HUES48 (cell line): ENCODE measurements at regions not wholly inside any gene's neighbourhood (a gene's known extent, or its start where the extent isn't known, plus 50 kb on each side); places are given as distances from the start of the nearest gene placed in this dataset.

Experiments used
- H3K27ac ChIP-seq: one replicate; pipeline ENCODE4 v1.7.0; 2013; ENCODE audit warnings: low read depth, low read length, inconsistent platforms
- H3K27me3 ChIP-seq: 2 replicates; pipeline ENCODE4 v1.6.1; 2013; ENCODE audit warnings: mild to moderate bottlenecking, low read length; ENCODE audit not compliant: control insufficient read depth, insufficient read depth
- H3K36me3 ChIP-seq: 2 replicates; pipeline ENCODE4 v1.6.1; 2013; ENCODE audit warnings: low read length; ENCODE audit not compliant: control insufficient read depth, insufficient read depth
- H3K4me1 ChIP-seq: 2 replicates; pipeline ENCODE4 v1.6.1; 2013; ENCODE audit warnings: mild to moderate bottlenecking, low read length; ENCODE audit not compliant: control insufficient read depth, insufficient read depth
- H3K4me3 ChIP-seq: 2 replicates; pipeline ENCODE4 v1.5.1; 2013; ENCODE audit warnings: mild to moderate bottlenecking, low read depth, low read length
- H3K9ac ChIP-seq: 2 replicates; pipeline ENCODE4 v1.6.1; 2013; ENCODE audit warnings: mild to moderate bottlenecking, low read depth, low read length, moderate library complexity
- H3K9me3 ChIP-seq: 2 replicates; pipeline ENCODE4 v1.6.1; 2013; ENCODE audit warnings: low read length; ENCODE audit not compliant: control insufficient read depth, insufficient read depth

DNA sequence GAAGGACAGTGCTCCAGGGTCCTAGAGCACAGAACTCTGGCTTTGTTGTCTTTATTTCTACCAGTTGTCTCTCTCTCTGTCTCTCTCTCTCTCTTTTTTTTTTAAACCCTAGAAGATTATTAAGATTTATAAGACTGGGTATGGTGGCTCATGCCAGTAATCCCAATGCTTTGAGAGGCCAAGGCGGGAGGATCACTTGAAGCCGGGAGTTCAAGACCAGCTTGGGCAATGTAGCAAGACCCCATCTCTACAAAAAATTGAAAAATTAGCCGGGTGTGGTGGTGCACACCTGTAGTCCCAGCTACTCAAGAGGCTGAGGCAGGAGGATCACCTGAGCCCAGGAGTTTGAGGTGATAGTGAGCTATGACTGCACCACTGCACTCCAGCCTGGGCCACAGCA is 65.0 kb upstream of the ABL1 start:
- Histone ChIP-seq H3K27me3 (no peaks in the 10 kb centered on the region), H3K4me3 (no peak overlapping the region), H3K9me3 (peaks cover 2% of the 10 kb centered on the region; the same call in 1 of the 2 replicates), H3K9ac (no peak overlapping the region), H3K4me1 (peaks cover 23% of the 10 kb centered on the region), H3K27ac (no peak overlapping the region), H3K36me3 (no peaks in the 10 kb centered on the region)

GRCh38 chr9:130770679-130771442 is 64.2 kb upstream of the ABL1 start:
- no peak overlapping the region for H3K27ac ChIP-seq
- peaks cover 7% of the 10 kb centered on the region; the same call in 1 of the 2 replicates for H3K9me3 ChIP-seq
- no peak overlapping the region for H3K9ac ChIP-seq
- H3K4me3 ChIP-seq: no peak overlapping the region
- no peaks in the 10 kb centered on the region for H3K36me3 ChIP-seq
- H3K27me3 ChIP-seq: no peaks in the 10 kb centered on the region
- H3K4me1 ChIP-seq: peaks cover 22% of the 10 kb centered on the region

DNA sequence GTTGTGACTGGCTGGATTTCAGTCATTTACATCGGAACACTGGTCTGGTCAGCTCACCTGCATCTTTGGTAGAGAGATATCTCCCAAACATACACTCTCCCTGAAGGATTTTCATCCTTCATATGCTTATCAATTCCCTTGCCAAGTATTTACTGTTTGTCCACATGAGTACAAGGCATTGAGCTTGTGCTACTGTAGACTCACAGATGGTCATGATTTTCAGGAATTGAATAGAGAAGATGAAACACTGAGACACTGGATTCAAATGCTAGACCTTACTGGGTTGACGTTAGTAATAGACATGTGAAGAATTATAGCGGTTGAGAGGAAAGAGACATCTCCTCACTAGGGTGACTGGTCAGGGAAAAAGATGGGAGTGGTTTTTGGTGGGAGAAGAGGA is 62.9 kb upstream of the ABL1 start:
- H3K9ac ChIP-seq: no peak overlapping the region
- no peak overlapping the region for H3K27ac ChIP-seq
- H3K36me3 ChIP-seq: no peaks in the 10 kb centered on the region
- H3K27me3 ChIP-seq: no peaks in the 10 kb centered on the region
- H3K4me1 ChIP-seq: peaks cover 17% of the 10 kb centered on the region
- no peak overlapping the region for H3K4me3 ChIP-seq
- peaks cover 7% of the 10 kb centered on the region; the same call in 1 of the 2 replicates for H3K9me3 ChIP-seq

- Histone ChIP-seq H3K9ac (no peak overlapping the region), H3K27ac (no peak overlapping the region), H3K4me3 (no peak overlapping the region), H3K9me3 (peaks cover 7% of the 10 kb centered on the region; the same call in 1 of the 2 replicates), H3K36me3 (no peaks in the 10 kb centered on the region), H3K4me1 (0 out of 2 replicates have a peak, but pooled peaks cover 3% of the 10 kb centered on the region), H3K27me3 (no peaks in the 10 kb centered on the region)
Observed at GRCh38 chr9:130774183-130774582, 60.9 kb upstream of the ABL1 start.

GRCh38 chr9:130775336-130775991 is 59.6 kb upstream of the ABL1 start:
- H3K4me3 ChIP-seq: no peak overlapping the region
- H3K27ac ChIP-seq: no peak overlapping the region
- H3K9ac ChIP-seq: no peak overlapping the region
- no peaks in the 10 kb centered on the region for H3K27me3 ChIP-seq
- H3K4me1 ChIP-seq: 0 out of 2 replicates have a peak, but pooled peaks cover 3% of the 10 kb centered on the region
- no peaks in the 10 kb centered on the region for H3K36me3 ChIP-seq
- peaks cover 7% of the 10 kb centered on the region; the same call in 1 of the 2 replicates for H3K9me3 ChIP-seq

DNA sequence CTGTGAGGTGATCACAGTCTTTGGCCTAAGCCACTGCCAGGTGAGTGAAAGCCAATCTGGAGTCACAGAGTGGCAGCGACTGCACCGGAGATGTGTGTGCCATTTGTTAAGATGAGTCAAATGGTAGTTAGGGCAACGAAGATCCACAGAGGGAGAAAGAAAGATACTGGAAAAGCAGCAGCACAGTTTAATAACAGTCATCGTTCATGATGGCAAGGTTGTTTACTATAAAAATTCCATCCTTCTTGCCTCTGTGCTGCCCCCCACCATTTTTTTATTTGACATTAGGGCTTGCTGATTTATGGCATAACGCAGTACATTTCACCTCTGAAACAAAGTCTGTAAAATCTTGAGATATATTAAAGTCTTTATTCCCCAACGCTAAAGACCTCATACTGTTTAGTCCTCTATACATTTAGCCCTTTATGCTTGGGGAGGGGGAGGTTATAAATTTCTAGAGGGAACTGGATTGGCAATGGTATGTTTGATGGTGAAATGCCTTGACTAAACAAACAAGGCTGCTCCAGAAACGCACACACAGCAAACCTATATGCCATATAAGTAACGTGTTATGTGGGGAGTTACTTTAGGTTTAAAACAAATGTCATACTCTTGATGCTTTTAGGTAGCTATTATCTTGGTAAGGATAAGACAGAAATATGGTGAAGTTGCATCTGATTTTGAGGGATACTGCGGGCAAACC is 55.8 kb upstream of the ABL1 start:
- peaks cover 7% of the 10 kb centered on the region; the same call in 1 of the 2 replicates for H3K9me3 ChIP-seq
- H3K9ac ChIP-seq: no peak overlapping the region
- H3K36me3 ChIP-seq: no peaks in the 10 kb centered on the region
- H3K27ac ChIP-seq: no peak overlapping the region
- no peaks in the 10 kb centered on the region for H3K27me3 ChIP-seq
- no peak overlapping the region for H3K4me3 ChIP-seq
- H3K4me1 ChIP-seq: 0 out of 2 replicates have a peak, but pooled peaks cover 3% of the 10 kb centered on the region

DNA sequence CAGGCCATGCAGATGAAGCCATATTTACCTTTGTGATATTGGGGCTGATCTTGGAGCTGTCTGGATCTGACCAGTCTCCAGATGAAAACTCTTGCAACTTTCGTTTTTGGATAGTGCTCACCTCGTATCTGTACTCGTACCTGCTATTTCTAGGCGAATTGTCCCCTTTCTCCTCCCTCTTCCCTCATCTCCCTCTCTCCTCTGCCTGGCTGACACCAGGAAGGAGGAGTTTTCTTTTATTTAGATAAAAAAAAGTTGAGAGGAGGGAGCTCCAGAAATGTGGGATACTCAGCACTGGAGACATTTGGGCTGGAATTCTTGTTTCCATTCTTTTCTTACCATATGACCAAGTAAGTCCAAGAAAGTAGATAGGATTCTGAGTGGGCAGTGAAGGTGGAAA is 54.6 kb upstream of the ABL1 start:
- H3K4me3 ChIP-seq: no peak overlapping the region
- no peaks in the 10 kb centered on the region for H3K36me3 ChIP-seq
- no peak overlapping the region for H3K9ac ChIP-seq
- H3K27ac ChIP-seq: no peak overlapping the region
- H3K27me3 ChIP-seq: no peaks in the 10 kb centered on the region
- peaks cover 4% of the 10 kb centered on the region; the same call in 1 of the 2 replicates for H3K9me3 ChIP-seq
- H3K4me1 ChIP-seq: no peaks in the 10 kb centered on the region

GRCh38 chr9:130780865-130781504 is 54.1 kb upstream of the ABL1 start:
- Histone ChIP-seq H3K36me3 (no peaks in the 10 kb centered on the region), H3K9ac (no peak overlapping the region), H3K27me3 (no peaks in the 10 kb centered on the region), H3K27ac (no peak overlapping the region), H3K4me1 (no peaks in the 10 kb centered on the region), H3K9me3 (no peaks in the 10 kb centered on the region), H3K4me3 (no peak overlapping the region)

- no peaks in the 10 kb centered on the region for H3K4me1 ChIP-seq
- no peak overlapping the region for H3K27ac ChIP-seq
- H3K4me3 ChIP-seq: no peak overlapping the region
- no peaks in the 10 kb centered on the region for H3K9me3 ChIP-seq
- H3K9ac ChIP-seq: no peak overlapping the region
- no peaks in the 10 kb centered on the region for H3K36me3 ChIP-seq
- no peaks in the 10 kb centered on the region for H3K27me3 ChIP-seq
Observed at GRCh38 chr9:130781569-130781968, 53.5 kb upstream of the ABL1 start.

- no peaks in the 10 kb centered on the region for H3K9me3 ChIP-seq
- no peak overlapping the region for H3K9ac ChIP-seq
- no peaks in the 10 kb centered on the region for H3K36me3 ChIP-seq
- H3K27me3 ChIP-seq: no peaks in the 10 kb centered on the region
- no peak overlapping the region for H3K4me3 ChIP-seq
- H3K4me1 ChIP-seq: peaks cover 4% of the 10 kb centered on the region; the same call in 1 of the 2 replicates
- H3K27ac ChIP-seq: no peak overlapping the region
Observed at GRCh38 chr9:130782886-130783530, 52.0 kb upstream of the ABL1 start.
